Prostate gland (tissue), 2 donors: ENCODE measurements at regions not wholly inside any gene's neighbourhood (a gene's known extent, or its start where the extent isn't known, plus 50 kb on each side); places are given as distances from the start of the nearest gene placed in this dataset.
"Not testable (repeated sequence)": the region's sequence is repeated elsewhere in the genome, so short reads cannot be mapped to it uniquely, and the experiment has no call there.

Source experiments
- DNase-seq: peaks from one replicate; pipeline ENCODE4 v3.0.0-alpha.2; 2019; ENCODE audit warnings: low spot score
- H3K27ac ChIP-seq, 2 donors: fragments of 200-600 bp; sonication (generic); 2 replicates each; pipeline ENCODE4 v1.5.1; 2017 to 2019
- H3K27me3 ChIP-seq: fragments of 200-600 bp; sonication (generic); replicated peaks from 2 replicates; pipeline ENCODE4 v1.5.1; 2019; ENCODE audit not compliant: insufficient read depth
- H3K36me3 ChIP-seq, 2 donors: fragments of 200-600 bp; sonication (generic); 1 replicate in 1 of 2; 2 replicates in 1 of 2; pipeline versions ENCODE4 v1.5.1 to v1.8.1; 2017 to 2019
- H3K4me1 ChIP-seq: fragments of 200-600 bp; sonication (generic); replicated peaks from 2 replicates; pipeline ENCODE4 v1.5.1; 2019
- H3K4me3 ChIP-seq, 2 donors: fragments of 200-600 bp; sonication (generic); 2 replicates each; pipeline ENCODE4 v1.5.1; 2017 to 2019
- H3K9me3 ChIP-seq: fragments of 200-600 bp; sonication (generic); 2 replicates; pipeline ENCODE4 v1.5.1; 2017
- POLR2A ChIP-seq: fragments of 450-650 bp; IDR thresholded peaks from one replicate; pipeline ENCODE4 v1.6.1; 2016; ENCODE audit warnings: antibody characterized with exemption, mild to moderate bottlenecking
- POLR2AphosphoS5 ChIP-seq: sonication (generic); formaldehyde crosslinking; IDR thresholded peaks from one replicate; pipeline ENCODE4 v1.6.1; 2017; ENCODE audit warnings: antibody characterized with exemption
- WGBS: methylation state at CpG from one replicate; pipeline ENCODE4 v1.1.5; 2018; 5-methylcytosine and 5-hydroxymethylcytosine counted together
- intact Hi-C: fragments of 100-400 bp; cut with DNase I; formaldehyde crosslinking; loops from one replicate; pipeline ENCODE4 v1.14.2; 2022
- TF ChIP-seq, protein P1 (sequence below), 4 experiments: fragments of 200-600 bp in 2 of 4; fragments of 450-650 bp in 2 of 4; sonication (generic) in 2 of 4; IDR thresholded peaks; 1 replicate in 3 of 4; 2 replicates in 1 of 4; pipeline ENCODE4 v1.5.1; 2016 to 2019; ENCODE audit warnings: antibody characterized with exemption in 4 of 4, mild to moderate bottlenecking in 2 of 4, moderate library complexity in 2 of 4

DNA sequence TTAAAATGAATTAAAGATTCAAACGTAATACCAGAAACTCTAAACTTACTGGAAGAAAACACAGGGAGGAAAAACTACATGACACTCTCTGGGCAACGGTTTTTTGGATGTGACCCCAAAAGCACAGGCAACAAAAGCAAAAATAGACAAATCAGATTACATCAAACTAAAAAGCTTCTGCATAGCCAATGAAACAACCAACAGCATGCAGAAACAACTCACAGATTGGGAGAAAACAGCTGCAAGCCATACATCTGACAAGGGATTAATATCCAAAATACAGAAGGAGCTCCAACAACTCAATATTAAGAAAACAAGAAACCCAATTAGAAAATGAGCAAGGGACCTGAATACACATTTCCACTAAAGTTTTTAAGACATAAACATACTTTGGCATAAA is 69.2 kb upstream of the ALOX12 start:
- WGBS, result 49% methylated on average over 2 of the region's 2 CpGs
- Histone ChIP-seq H3K36me3 (no peaks in the 10 kb centered on the region), H3K9me3 (no peaks in the 10 kb centered on the region), H3K27ac (no peak overlapping the region), H3K4me1 (no peaks in the 10 kb centered on the region), H3K27me3 (no peaks in the 10 kb centered on the region), H3K4me3 (no peak overlapping the region)
- intact Hi-C loops, result no loop called here
- DNase-seq, result no peak
- TF ChIP-seq, protein P1, sequence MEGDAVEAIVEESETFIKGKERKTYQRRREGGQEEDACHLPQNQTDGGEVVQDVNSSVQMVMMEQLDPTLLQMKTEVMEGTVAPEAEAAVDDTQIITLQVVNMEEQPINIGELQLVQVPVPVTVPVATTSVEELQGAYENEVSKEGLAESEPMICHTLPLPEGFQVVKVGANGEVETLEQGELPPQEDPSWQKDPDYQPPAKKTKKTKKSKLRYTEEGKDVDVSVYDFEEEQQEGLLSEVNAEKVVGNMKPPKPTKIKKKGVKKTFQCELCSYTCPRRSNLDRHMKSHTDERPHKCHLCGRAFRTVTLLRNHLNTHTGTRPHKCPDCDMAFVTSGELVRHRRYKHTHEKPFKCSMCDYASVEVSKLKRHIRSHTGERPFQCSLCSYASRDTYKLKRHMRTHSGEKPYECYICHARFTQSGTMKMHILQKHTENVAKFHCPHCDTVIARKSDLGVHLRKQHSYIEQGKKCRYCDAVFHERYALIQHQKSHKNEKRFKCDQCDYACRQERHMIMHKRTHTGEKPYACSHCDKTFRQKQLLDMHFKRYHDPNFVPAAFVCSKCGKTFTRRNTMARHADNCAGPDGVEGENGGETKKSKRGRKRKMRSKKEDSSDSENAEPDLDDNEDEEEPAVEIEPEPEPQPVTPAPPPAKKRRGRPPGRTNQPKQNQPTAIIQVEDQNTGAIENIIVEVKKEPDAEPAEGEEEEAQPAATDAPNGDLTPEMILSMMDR (IDR thresholded peaks at IDR 0.05), result no peak
- no peak for TF ChIP-seq POLR2A
- no peak for TF ChIP-seq POLR2AphosphoS5

DNA sequence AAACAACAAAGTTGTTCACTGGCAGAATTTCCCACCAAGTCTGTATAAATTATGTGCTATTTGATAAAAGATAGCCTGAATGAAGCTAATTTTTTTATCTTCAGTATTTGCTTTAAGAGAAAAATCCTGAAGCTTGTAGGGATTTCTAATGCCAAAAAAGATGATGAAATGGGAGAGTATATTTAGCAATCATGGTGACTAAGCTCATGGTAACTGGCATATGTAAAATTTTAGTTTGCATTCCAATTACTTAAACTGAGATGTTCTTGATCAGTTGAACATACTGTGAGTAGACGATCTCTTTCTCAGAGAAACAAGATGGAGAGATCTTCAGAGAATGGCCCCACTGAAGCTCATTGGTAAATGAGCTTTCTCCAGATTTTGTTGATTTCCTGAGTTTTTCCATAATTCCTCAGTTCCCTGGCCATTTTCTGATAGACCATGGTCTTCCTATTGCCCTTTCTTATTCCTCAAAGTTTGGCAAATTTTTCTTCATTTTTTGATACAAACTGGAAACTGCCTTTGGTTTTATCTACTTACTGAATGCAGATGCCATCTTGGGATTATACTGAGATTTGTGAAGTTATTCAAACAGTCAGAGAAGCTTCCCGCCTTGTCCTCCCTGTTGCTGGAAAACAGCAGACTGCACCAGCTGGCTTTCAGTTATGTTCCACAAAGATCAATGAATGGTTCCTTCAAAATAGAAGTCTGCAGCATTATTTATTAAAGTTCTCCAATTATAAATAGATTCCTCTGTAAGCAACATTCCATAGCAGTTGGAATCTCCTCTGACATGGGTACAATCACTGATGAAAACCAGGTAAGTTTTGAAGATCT is 68.3 kb upstream of the ALOX12 start:
- Histone ChIP-seq H3K27ac (no peak overlapping the region), H3K36me3 (no peaks in the 10 kb centered on the region), H3K27me3 (no peaks in the 10 kb centered on the region), H3K9me3 (no peaks in the 10 kb centered on the region), H3K4me3 (no peak overlapping the region), H3K4me1 (no peaks in the 10 kb centered on the region)
- 68% methylated on average over 2 of the region's 2 CpGs for WGBS
- no peak for DNase-seq
- intact Hi-C loops, result no loop called here
- no peak for TF ChIP-seq POLR2A
- no peak for TF ChIP-seq POLR2AphosphoS5
- TF ChIP-seq, protein P1 (IDR thresholded peaks at IDR 0.05), result no peak

DNA sequence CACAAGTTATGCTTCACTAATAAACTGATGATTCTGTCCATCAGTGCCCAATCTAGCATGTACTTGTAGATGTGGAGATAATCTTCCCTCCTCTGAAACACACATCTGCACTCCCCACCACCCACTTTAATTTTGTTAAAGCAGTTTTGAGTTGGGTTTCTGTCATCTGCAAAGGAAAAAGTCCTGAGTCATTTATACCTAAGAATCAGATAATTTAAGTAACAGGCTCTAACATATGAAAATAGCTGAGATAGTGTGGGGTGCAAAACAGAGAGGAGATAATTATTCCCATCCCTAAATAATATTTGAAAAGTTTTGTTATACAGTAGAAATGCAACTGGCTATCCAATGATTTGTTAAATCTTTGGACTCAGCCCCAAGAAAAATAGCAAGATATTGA is 67.7 kb upstream of the ALOX12 start:
- Histone ChIP-seq H3K4me3 (no peak overlapping the region), H3K27ac (no peak overlapping the region), H3K27me3 (no peaks in the 10 kb centered on the region), H3K9me3 (no peaks in the 10 kb centered on the region), H3K36me3 (no peaks in the 10 kb centered on the region), H3K4me1 (no peaks in the 10 kb centered on the region)
- intact Hi-C loops, result no loop called here
- TF ChIP-seq, protein P1 (IDR thresholded peaks at IDR 0.05), result no peak
- TF ChIP-seq POLR2A (no peak), POLR2AphosphoS5 (no peak)
- DNase-seq, result no peak

DNA sequence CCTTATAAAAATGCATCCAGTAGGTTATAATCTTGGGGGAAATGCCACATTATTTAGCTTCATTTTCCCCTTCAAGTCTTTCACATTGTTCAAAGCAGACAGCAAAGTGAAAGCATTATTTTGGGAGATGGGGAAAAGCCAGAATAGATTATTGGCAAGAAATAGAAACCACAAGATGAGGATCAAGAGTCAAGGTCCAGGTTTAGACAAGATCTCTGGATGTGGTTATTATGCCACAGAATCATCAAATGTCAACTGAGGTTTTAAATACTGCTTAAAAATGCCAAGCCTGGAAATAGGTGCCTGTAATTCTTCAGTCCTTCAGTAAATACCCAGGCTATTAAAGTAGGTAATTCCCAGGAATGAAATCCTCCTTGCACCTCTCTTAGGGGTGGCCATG is 65.1 kb upstream of the ALOX12 start:
- intact Hi-C loops, result no loop called here
- DNase-seq, result no peak
- Histone ChIP-seq H3K4me1 (no peaks in the 10 kb centered on the region), H3K27me3 (no peaks in the 10 kb centered on the region), H3K27ac (no peak overlapping the region), H3K4me3 (no peak overlapping the region), H3K36me3 (no peaks in the 10 kb centered on the region), H3K9me3 (no peaks in the 10 kb centered on the region)
- no peak for TF ChIP-seq POLR2A
- TF ChIP-seq, protein P1 (IDR thresholded peaks at IDR 0.05), result no peak
- no peak for TF ChIP-seq POLR2AphosphoS5

DNA sequence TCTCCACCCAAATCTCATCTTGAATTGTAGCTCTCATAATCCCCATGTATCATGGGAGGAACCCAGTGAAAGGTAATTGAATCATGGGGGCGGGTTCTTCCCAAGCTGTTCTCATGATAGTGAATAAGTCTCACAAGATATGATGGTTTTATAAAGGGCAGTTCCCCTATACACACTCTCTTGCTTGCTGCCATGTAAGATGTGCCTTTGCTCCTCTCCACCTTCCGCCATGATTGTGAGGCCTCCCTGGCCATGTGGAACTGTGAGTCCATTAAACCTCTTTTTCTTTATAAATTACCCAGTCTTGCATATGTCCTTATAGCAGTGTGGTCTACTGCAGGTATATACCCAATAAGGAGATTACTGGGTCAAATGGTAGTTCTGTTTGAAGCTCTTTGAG is 61.3 kb upstream of the ALOX12 start:
- WGBS, result 48% methylated on average over 2 of the region's 2 CpGs
- H3K36me3 ChIP-seq, H3K27ac ChIP-seq, H3K27me3 ChIP-seq, intact Hi-C loops, H3K4me1 ChIP-seq, H3K9me3 ChIP-seq, H3K4me3 ChIP-seq, DNase-seq: not testable (repeated sequence)
